ENCODE measurements at regions not wholly inside any gene's neighbourhood (a gene's known extent, or its start where the extent isn't known, plus 50 kb on each side); places are given as distances from the start of the nearest gene placed in this dataset.

GRCh38 chr5:36364473-36364872, 62.8 kb upstream of the RANBP3L start:
- TF ChIP-seq CTCF (IDR thresholded peaks at IDR 0.05; ENCODE audit: low read depth, low read length, missing control alignments): no peak
- no peak overlapping the region for H3K4me3 ChIP-seq (ENCODE audit: low read depth, low read length)
- DNase-seq (ENCODE audit: low read depth): no peak

- H3K4me3 ChIP-seq (ENCODE audit: low read depth, low read length): no peak overlapping the region
- TF ChIP-seq CTCF (IDR thresholded peaks at IDR 0.05; ENCODE audit: low read depth, low read length, missing control alignments): no peak
- no peak for DNase-seq (ENCODE audit: low read depth)
These were observed 64.2 kb upstream of the RANBP3L start for GRCh38 chr5:36365896-36366295.

- H3K4me3 ChIP-seq (ENCODE audit: low read depth, low read length): no peak overlapping the region
- no peak for TF ChIP-seq CTCF (IDR thresholded peaks at IDR 0.05; ENCODE audit: low read depth, low read length, missing control alignments)
- no peak for DNase-seq (ENCODE audit: low read depth)
These were observed 65.2 kb upstream of the RANBP3L start for GRCh38 chr5:36366883-36367282.

- H3K4me3 ChIP-seq (ENCODE audit: low read depth, low read length): no peak overlapping the region
- TF ChIP-seq CTCF (IDR thresholded peaks at IDR 0.05; ENCODE audit: low read depth, low read length, missing control alignments): no peak
- no peak for DNase-seq (ENCODE audit: low read depth)
These were observed 65.8 kb upstream of the RANBP3L start for GRCh38 chr5:36367524-36367923.

GRCh38 chr5:36369219-36369690, 67.6 kb upstream of the RANBP3L start:
- no peak for DNase-seq (ENCODE audit: low read depth)
- H3K4me3 ChIP-seq (ENCODE audit: low read depth, low read length): no peak overlapping the region
- TF ChIP-seq CTCF (IDR thresholded peaks at IDR 0.05; ENCODE audit: low read depth, low read length, missing control alignments): no peak

GRCh38 chr5:36370073-36370472, 68.4 kb upstream of the RANBP3L start:
- no peak for TF ChIP-seq CTCF (IDR thresholded peaks at IDR 0.05; ENCODE audit: low read depth, low read length, missing control alignments)
- no peak overlapping the region for H3K4me3 ChIP-seq (ENCODE audit: low read depth, low read length)
- no peak for DNase-seq (ENCODE audit: low read depth)

- no peak overlapping the region for H3K4me3 ChIP-seq (ENCODE audit: low read depth, low read length)
- no peak for DNase-seq (ENCODE audit: low read depth)
- TF ChIP-seq CTCF (IDR thresholded peaks at IDR 0.05; ENCODE audit: low read depth, low read length, missing control alignments): no peak
These were observed 69.7 kb upstream of the RANBP3L start for GRCh38 chr5:36371366-36371765.

Measured in GM12864 (cell line).